ENCODE measurements at regions not wholly inside any gene's neighbourhood (a gene's known extent, or its start where the extent isn't known, plus 50 kb on each side); places are given as distances from the start of the nearest gene placed in this dataset.

GRCh38 chr11:34001557-34002064 lies 49.9 kb upstream of the CAPRIN1 start:
- Histone ChIP-seq H3K4me3 (ENCODE audit: low read length, poor library complexity, severe bottlenecking) (no peak overlapping the region), H3F3A (ENCODE audit: low read depth) (no peaks in the 10 kb centered on the region), H3K9ac (ENCODE audit: low read depth, low read length, poor library complexity, severe bottlenecking) (no peak overlapping the region), H3K27me3 (ENCODE audit: insufficient read depth, low read length, poor library complexity, severe bottlenecking) (peaks cover 14% of the 10 kb centered on the region), H3K9me3 (ENCODE audit: insufficient read depth, low read depth, low read length) (no peaks in the 10 kb centered on the region), H3K9me2 (replicated peaks; ENCODE audit: low read depth, low read length) (no peaks in the 10 kb centered on the region), H2AFZ (ENCODE audit: low read length) (no peak overlapping the region), H4K20me1 (ENCODE audit: insufficient read depth, low read length, poor library complexity, severe bottlenecking) (no peaks in the 10 kb centered on the region), H3K4me2 (ENCODE audit: low read depth, low read length, poor library complexity, severe bottlenecking) (no peak overlapping the region), H3K4me1 (ENCODE audit: insufficient read depth, low read length, poor library complexity, severe bottlenecking) (peaks cover 7% of the 10 kb centered on the region), H3K36me3 (ENCODE audit: insufficient read depth, low read length) (no peaks in the 10 kb centered on the region), H3K79me2 (ENCODE audit: insufficient read depth, low read length) (no peaks in the 10 kb centered on the region)
- TF ChIP-seq, protein P1, sequence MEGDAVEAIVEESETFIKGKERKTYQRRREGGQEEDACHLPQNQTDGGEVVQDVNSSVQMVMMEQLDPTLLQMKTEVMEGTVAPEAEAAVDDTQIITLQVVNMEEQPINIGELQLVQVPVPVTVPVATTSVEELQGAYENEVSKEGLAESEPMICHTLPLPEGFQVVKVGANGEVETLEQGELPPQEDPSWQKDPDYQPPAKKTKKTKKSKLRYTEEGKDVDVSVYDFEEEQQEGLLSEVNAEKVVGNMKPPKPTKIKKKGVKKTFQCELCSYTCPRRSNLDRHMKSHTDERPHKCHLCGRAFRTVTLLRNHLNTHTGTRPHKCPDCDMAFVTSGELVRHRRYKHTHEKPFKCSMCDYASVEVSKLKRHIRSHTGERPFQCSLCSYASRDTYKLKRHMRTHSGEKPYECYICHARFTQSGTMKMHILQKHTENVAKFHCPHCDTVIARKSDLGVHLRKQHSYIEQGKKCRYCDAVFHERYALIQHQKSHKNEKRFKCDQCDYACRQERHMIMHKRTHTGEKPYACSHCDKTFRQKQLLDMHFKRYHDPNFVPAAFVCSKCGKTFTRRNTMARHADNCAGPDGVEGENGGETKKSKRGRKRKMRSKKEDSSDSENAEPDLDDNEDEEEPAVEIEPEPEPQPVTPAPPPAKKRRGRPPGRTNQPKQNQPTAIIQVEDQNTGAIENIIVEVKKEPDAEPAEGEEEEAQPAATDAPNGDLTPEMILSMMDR (conservative IDR thresholded peaks at IDR 0.05; ENCODE audit: low read length), result no peak
- no peak for TF ChIP-seq EZH2phosphoT487 (IDR thresholded peaks at IDR 0.05; ENCODE audit: borderline replicate concordance)

GRCh38 chr11:33999393-33999792 lies 52.1 kb upstream of the CAPRIN1 start:
- H3K36me3 ChIP-seq (ENCODE audit: insufficient read depth, low read length), result no peaks in the 10 kb centered on the region
- H3F3A ChIP-seq (ENCODE audit: low read depth), result no peaks in the 10 kb centered on the region
- H2AFZ ChIP-seq (ENCODE audit: low read length), result no peak overlapping the region
- no peak overlapping the region for H3K4me3 ChIP-seq (ENCODE audit: low read length, poor library complexity, severe bottlenecking)
- H3K4me1 ChIP-seq (ENCODE audit: insufficient read depth, low read length, poor library complexity, severe bottlenecking), result peaks cover 7% of the 10 kb centered on the region
- H3K9me2 ChIP-seq (replicated peaks; ENCODE audit: low read depth, low read length), result no peaks in the 10 kb centered on the region
- H3K27me3 ChIP-seq (ENCODE audit: insufficient read depth, low read length, poor library complexity, severe bottlenecking), result peaks cover 34% of the 10 kb centered on the region
- no peaks in the 10 kb centered on the region for H4K20me1 ChIP-seq (ENCODE audit: insufficient read depth, low read length, poor library complexity, severe bottlenecking)
- no peak overlapping the region for H3K9ac ChIP-seq (ENCODE audit: low read depth, low read length, poor library complexity, severe bottlenecking)
- H3K79me2 ChIP-seq (ENCODE audit: insufficient read depth, low read length), result no peaks in the 10 kb centered on the region
- no peak for TF ChIP-seq EZH2phosphoT487 (IDR thresholded peaks at IDR 0.05; ENCODE audit: borderline replicate concordance)
- TF ChIP-seq, protein P1 (conservative IDR thresholded peaks at IDR 0.05; ENCODE audit: low read length), result no peak
- H3K9me3 ChIP-seq (ENCODE audit: insufficient read depth, low read depth, low read length), result no peaks in the 10 kb centered on the region
- H3K4me2 ChIP-seq (ENCODE audit: low read depth, low read length, poor library complexity, severe bottlenecking), result no peak overlapping the region

DNA sequence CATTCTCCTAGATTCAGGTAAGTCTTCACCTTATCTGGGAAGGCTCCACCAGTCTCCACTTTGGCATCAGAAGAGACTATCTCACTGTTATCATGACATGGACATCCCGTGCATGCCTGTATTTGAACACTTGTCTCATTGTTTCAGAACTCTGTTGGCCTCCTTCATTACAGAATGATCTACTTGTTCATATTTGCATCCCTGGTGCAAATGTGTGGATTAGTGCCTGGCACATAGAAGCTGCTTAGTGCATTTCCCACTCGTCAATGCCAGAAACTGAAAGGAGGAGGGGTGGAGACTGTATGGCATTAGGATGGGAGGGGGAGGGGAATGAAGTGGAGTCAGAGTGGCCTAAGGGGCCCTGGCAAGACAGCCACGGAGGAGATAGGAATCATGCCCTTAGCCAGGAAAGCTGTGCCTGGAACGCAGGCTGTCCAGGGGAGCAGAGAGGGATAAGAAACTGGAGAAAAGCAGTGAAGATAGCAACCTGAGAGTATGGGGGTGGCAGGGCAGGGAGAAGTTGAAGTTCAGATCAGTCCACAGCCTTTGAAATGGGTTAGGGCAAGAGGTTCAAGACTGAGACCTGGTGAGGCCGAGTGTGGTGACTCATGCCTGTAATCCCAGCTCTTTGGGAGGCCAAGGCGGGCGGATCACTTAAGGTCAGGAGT lies 53.8 kb upstream of the CAPRIN1 start:
- H3K9me2 ChIP-seq (replicated peaks; ENCODE audit: low read depth, low read length), result no peaks in the 10 kb centered on the region
- peak overlapping the region; percentile 18 for H3K4me3 ChIP-seq (ENCODE audit: low read length, poor library complexity, severe bottlenecking)
- H3K9me3 ChIP-seq (ENCODE audit: insufficient read depth, low read depth, low read length), result no peaks in the 10 kb centered on the region
- H3K4me2 ChIP-seq (ENCODE audit: low read depth, low read length, poor library complexity, severe bottlenecking), result peak overlapping the region; percentile 54
- H2AFZ ChIP-seq (ENCODE audit: low read length), result peak overlapping the region; percentile 20; the same call in 1 of the 2 replicates
- no peak overlapping the region for H3K9ac ChIP-seq (ENCODE audit: low read depth, low read length, poor library complexity, severe bottlenecking)
- H3F3A ChIP-seq (ENCODE audit: low read depth), result no peaks in the 10 kb centered on the region
- TF ChIP-seq, protein P1 (conservative IDR thresholded peaks at IDR 0.05; ENCODE audit: low read length), result no peak
- no peak for TF ChIP-seq EZH2phosphoT487 (IDR thresholded peaks at IDR 0.05; ENCODE audit: borderline replicate concordance)
- H3K36me3 ChIP-seq (ENCODE audit: insufficient read depth, low read length), result no peaks in the 10 kb centered on the region
- H3K79me2 ChIP-seq (ENCODE audit: insufficient read depth, low read length), result no peaks in the 10 kb centered on the region
- peaks cover 40% of the 10 kb centered on the region for H3K27me3 ChIP-seq (ENCODE audit: insufficient read depth, low read length, poor library complexity, severe bottlenecking)
- H4K20me1 ChIP-seq (ENCODE audit: insufficient read depth, low read length, poor library complexity, severe bottlenecking), result no peaks in the 10 kb centered on the region
- H3K4me1 ChIP-seq (ENCODE audit: insufficient read depth, low read length, poor library complexity, severe bottlenecking), result peaks cover 7% of the 10 kb centered on the region
